NCI-H2171 treated with DMSO at 0.1 percent for 48 hours (cell line): ENCODE measurements at regions not wholly inside any gene's neighbourhood (a gene's known extent, or its start where the extent isn't known, plus 50 kb on each side); places are given as distances from the start of the nearest gene placed in this dataset.

Experiments
- DNase-seq: peaks from one replicate; lab custom pipeline; 2025; lab: John Stamatoyannopoulos, UW

GRCh38 chr5:173527671-173528070, 88.8 kb downstream of the BOD1 start:
- DNase-seq, result no peak

GRCh38 chr5:173524136-173524535, 92.3 kb downstream of the BOD1 start:
- DNase-seq, result no peak

DNA sequence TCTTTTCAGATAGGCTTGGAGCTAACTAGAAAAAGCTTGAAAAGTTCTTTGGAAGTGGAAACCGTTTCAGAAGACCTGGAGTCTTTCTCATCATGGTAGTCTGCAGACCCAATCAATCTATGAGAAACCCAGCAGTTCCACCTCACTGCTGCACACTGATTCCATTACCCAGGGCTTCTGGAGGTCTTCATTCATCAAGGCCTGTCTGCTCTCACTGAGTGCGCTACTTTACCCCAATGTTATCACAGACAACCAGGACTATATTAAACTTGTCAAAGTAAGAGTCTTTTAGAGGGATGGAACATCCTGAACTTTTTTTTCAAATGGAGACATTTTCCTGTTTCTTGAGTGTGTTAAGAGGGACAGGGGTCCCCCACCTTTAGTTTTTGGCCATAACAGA, 93.1 kb downstream of the BOD1 start:
- DNase-seq, result no peak

- no peak for DNase-seq
Observed at GRCh38 chr5:173522518-173522917, 93.9 kb downstream of the BOD1 start.

DNA sequence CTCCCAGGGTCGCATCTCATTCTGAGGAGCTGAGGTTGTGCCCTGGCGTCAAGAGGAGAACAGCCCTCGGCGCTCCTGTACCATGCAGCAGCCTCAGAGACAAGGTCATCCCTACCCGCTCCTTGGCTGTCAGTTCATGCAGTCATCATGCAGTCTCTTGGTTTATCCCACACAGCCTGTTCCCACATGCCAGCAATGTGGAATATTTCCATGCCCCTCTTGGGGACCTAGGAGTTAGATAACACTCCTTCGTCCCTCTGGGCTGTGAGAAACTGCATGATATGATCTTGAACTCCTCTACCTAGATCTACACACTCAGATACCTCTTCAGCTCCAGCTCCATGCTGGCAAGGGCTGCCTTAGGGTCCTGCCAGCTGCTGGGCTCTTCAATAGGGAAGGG, 97.6 kb downstream of the BOD1 start:
- no peak for DNase-seq

GRCh38 chr5:173517648-173518047, 98.8 kb downstream of the BOD1 start:
- no peak for DNase-seq

DNA sequence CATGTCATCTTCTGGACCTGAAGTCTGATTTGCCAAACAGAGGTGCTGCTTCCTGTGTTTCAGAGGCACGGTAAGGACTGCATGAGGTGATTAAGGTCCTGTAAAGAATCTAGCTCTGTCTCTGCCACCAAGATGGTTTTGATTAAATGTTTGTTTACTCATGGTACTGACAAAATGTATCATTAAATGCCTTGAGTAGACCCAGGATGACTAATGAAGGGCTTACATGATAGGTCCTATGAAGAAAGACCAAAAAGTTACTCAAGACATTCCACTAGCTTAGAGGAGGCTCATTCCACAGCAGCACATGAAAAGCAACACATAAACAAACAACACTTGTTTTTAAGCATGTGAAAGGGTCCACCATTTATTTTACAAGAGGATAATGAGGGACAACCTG, 100.9 kb downstream of the BOD1 start:
- no peak for DNase-seq

GRCh38 chr5:173514661-173515060, 101.8 kb downstream of the BOD1 start:
- no peak for DNase-seq

- DNase-seq, result no peak
Observed at GRCh38 chr5:173513521-173513991, 102.9 kb downstream of the BOD1 start.

GRCh38 chr5:173512637-173513435, 103.6 kb downstream of the BOD1 start:
- no peak for DNase-seq

DNA sequence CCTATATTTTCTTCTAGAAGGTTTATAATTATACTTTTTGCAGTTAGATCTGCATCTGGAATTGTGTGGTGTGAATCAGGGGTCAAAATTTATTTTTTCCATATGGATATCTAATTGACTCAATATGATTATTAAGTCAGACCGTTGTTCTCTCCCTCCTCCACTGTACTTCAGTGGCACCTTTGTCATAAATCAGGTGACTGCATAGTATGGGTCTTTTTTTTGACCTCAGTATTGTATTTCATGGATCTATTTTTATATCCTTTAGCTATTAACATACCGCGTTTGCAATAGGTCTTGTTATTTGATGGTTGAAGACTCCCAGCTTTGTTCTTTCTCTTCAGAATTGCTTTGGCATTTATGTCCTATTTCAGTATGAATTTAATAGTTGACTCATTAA, 107.4 kb downstream of the BOD1 start:
- DNase-seq, result no peak

GRCh38 chr5:173507171-173507570, 109.3 kb downstream of the BOD1 start:
- no peak for DNase-seq

- no peak for DNase-seq
Observed at GRCh38 chr5:173505634-173506033, 110.8 kb downstream of the BOD1 start.

DNA sequence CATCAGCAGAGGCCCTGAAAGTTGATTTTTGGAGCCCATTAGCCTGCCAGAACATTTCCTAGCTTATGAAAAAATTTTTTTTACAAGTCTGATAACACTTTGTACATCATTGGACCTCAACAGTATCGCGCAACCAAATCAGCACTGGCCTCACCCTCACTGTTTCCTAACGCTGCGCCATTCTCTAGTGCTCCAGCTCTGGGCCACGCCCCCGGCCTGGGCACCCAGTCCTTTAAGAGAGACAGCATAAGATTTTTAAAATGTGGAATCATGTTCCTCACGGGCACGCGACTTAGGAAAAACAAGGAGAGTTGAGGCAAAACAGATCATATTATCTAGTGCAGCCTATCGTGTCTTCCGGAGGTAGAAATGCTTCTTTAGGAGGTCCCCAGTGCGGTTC, 114.5 kb downstream of the BOD1 start:
- DNase-seq, result no peak

DNA sequence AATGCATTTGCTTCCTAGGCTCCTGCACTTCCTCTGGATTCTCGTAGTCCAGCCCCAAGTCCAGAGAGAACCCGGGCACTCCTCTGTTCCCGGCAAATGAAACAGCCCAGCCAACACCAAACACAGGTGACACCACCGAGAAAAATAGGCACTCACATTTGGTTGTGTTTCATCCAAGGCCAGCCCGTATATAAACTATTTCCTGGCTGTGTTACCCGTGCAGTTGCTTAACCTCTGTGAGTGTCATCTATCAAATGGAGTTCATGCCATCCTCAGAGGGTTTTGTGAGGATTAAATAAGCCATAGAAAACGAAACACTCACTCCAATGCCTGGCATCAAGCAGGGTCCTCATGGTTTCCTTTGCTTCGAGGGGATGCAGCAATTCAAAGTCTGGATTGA, 115.2 kb downstream of the BOD1 start:
- DNase-seq, result no peak

DNA sequence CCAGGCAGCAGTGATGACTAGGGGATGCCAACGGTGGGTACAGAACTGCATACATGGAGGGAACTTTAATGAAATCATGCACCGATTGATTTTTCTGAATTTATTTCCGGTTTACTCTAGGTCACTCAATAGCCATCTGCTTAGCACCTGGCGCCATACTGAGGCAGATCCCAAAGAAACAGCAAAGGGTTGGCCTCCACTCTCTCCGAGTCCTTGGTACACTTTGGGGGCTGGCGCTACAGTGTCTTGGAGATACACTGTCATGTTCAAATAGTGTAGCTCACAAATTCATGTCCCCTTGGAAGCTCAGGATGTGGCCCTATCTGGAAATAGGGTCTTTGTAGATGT, 116.3 kb downstream of the BOD1 start:
- DNase-seq, result no peak

- DNase-seq, result no peak
Observed at GRCh38 chr5:173499471-173500212, 116.8 kb downstream of the BOD1 start.

DNA sequence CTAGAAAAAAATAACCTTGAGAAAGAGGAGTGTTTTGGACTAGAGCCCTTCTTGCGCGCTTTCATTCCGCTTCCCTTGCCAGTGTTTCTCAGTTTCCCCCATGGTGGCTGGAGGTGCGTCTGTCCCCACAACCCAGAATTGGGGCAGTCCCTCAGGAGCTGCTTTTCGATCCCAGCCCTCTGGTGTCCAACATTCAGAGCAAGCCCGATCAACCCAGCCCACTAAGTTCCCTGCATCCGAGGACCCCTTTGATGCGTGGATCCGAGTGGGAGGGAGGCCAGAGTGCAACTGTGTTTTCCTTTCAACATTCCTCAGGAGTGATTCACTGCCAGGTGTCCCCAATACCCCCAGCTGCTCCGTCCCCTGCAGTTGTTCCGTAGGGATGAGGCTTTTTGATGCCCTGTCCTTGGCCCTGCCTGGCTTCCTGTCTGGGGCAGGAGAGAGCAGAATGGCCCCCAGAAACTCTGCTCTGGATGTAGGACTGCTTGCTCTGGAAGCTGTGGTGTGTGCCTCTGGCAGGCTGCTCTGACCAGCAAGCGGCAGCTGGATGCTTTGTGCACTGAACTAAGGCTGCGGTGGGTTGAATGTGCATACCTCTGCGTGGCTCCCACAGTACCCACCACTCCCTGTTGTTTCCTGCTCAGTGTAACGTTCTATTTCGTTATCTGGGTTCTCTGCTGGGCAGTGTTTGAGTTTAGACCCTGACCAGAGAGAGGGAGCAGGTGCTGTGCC, 117.5 kb downstream of the BOD1 start:
- DNase-seq, result no peak

DNA sequence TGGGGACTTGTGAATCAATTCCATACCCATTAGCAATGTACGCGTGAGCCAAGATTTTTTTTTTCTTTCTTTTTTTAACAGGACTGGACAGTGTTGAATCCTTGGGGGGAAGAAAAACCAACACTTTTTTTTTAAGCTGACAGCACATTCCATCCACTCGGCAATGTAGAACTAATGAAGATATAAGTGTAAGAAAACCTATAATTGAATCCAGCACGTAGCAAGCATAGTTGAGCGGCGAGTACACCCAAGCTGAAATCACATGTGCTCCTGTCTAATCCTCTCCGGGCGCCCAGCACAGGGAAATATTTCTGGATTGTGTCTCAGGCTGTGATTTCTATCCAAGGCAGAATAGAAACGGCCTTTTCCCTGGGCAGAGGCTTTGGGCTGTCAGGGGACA, 118.2 kb downstream of the BOD1 start:
- no peak for DNase-seq

DNA sequence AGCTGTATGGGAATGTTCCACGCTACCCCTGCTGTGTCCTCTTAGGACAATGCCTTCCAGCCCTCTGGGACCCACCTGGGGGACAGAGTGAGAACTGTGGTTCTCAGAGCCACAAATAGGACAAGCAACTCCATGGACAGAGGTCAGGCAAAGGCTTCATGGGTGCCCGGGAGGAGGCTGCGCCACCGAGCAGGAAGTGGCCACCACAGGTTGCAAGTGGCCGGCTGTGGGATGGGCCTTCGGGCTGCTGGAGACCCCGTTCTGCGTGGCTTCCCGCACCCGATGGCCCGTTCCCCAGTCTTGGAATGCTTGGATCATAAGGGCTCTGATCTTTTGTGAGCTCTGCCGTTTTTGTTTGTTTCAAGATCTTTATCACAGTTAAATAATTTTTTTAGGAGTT, 118.8 kb downstream of the BOD1 start:
- no peak for DNase-seq

DNA sequence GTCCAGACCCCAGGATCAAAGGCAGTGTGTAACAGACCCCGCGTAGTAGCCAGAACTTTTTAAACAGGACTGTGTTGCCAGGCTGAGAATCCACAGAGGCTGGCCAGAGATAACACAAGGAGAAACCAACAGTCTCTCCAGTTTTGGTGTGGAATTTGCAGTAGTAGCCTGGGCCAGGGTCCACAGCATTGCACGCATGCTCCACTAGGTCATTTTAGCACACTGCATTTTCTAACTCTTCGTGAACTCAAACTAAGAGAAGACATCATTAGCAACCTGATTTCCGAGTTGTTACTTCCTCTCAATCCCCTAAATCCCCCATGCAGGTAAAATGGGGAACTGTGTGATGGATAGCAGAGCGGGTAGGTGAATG, 119.6 kb downstream of the BOD1 start:
- DNase-seq, result no peak

- no peak for DNase-seq
Observed at GRCh38 chr5:173496129-173496882, 120.1 kb downstream of the BOD1 start.
